Esophagus squamous epithelium (tissue), 4 donors: ENCODE measurements at regions not wholly inside any gene's neighbourhood (a gene's known extent, or its start where the extent isn't known, plus 50 kb on each side); places are given as distances from the start of the nearest gene placed in this dataset.

ENCODE experiments used
- POLR2A ChIP-seq, 4 donors: fragments of 450-650 bp; IDR thresholded peaks; one replicate each; pipeline ENCODE4 v1.6.1; 2017; ENCODE audit warnings: antibody characterized with exemption in 4 of 4, mild to moderate bottlenecking in 4 of 4, moderate library complexity in 3 of 4
- TF ChIP-seq, protein P1 (sequence below), 6 experiments: fragments of 450-650 bp in 4 of 6; fragments of 200-600 bp in 2 of 6; sonication (generic) in 2 of 6; IDR thresholded peaks; one replicate each; pipeline ENCODE4 v1.5.1; 2016 to 2019; ENCODE audit warnings: antibody characterized with exemption in 6 of 6, mild to moderate bottlenecking in 4 of 6, moderate library complexity in 4 of 6

DNA sequence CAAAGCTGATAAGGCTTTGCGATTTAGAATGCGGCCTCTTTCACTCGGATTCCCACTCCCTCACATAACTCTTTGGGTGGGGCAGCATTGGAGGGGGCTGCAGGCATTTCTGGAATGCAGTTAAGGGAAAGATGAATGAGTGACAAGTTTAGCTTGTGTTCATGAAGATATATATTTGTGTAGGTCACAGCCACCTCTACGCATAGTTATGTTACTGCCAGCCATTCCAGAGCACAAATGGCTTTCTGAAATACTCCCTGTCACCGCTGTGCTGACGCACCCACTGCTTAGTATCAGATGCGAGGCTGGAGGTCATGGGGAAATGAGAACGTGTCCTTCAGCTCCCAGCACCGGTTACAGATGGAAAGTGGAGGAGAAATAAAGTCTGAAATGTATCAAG is 54.1 kb upstream of the ATP1A1 start:
- TF ChIP-seq, protein P1, sequence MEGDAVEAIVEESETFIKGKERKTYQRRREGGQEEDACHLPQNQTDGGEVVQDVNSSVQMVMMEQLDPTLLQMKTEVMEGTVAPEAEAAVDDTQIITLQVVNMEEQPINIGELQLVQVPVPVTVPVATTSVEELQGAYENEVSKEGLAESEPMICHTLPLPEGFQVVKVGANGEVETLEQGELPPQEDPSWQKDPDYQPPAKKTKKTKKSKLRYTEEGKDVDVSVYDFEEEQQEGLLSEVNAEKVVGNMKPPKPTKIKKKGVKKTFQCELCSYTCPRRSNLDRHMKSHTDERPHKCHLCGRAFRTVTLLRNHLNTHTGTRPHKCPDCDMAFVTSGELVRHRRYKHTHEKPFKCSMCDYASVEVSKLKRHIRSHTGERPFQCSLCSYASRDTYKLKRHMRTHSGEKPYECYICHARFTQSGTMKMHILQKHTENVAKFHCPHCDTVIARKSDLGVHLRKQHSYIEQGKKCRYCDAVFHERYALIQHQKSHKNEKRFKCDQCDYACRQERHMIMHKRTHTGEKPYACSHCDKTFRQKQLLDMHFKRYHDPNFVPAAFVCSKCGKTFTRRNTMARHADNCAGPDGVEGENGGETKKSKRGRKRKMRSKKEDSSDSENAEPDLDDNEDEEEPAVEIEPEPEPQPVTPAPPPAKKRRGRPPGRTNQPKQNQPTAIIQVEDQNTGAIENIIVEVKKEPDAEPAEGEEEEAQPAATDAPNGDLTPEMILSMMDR (IDR thresholded peaks at IDR 0.05): no peak
- TF ChIP-seq POLR2A (IDR thresholded peaks at IDR 0.05): no peak
